GM23248 (cell line): ENCODE measurements at regions not wholly inside any gene's neighbourhood (a gene's known extent, or its start where the extent isn't known, plus 50 kb on each side); places are given as distances from the start of the nearest gene placed in this dataset.
"Not testable (repeated sequence)": the region's sequence is repeated elsewhere in the genome, so short reads cannot be mapped to it uniquely, and the experiment has no call there.

Source experiments
- DNase-seq: peaks from one replicate; pipeline ENCODE4 v3.0.0-alpha.2; 2015
- H2AFZ ChIP-seq: fragments of 200-600 bp; sonication (generic); 2 replicates; pipeline ENCODE4 v1.6.1; 2016; ENCODE audit warnings: antibody characterized with exemption
- H3F3A ChIP-seq: fragments of 200-600 bp; sonication (generic); 2 replicates; pipeline ENCODE4 v1.6.1; 2016; ENCODE audit warnings: mild to moderate bottlenecking, antibody characterized with exemption, mixed run types; ENCODE audit not compliant: insufficient read depth
- H3K27ac ChIP-seq: fragments of 200-600 bp; sonication (generic); 2 replicates; pipeline ENCODE4 v1.5.1; 2016; ENCODE audit warnings: mild to moderate bottlenecking
- H3K27me3 ChIP-seq: fragments of 200-600 bp; sonication (generic); replicated peaks from 2 replicates; pipeline ENCODE4 v1.6.1; 2016; ENCODE audit warnings: mild to moderate bottlenecking; ENCODE audit not compliant: insufficient read depth
- H3K36me3 ChIP-seq: fragments of 200-600 bp; sonication (generic); 2 replicates; pipeline ENCODE4 v1.6.1; 2016; ENCODE audit warnings: low read depth, mild to moderate bottlenecking
- H3K4me1 ChIP-seq: fragments of 200-600 bp; sonication (generic); 2 replicates; pipeline ENCODE4 v1.6.1; 2016; ENCODE audit warnings: mild to moderate bottlenecking; ENCODE audit not compliant: insufficient read depth
- H3K4me2 ChIP-seq: fragments of 200-600 bp; sonication (generic); one replicate; pipeline ENCODE4 v1.6.1; 2016; ENCODE audit warnings: mild to moderate bottlenecking; ENCODE audit not compliant: unreplicated experiment
- H3K4me3 ChIP-seq: fragments of 200-600 bp; sonication (generic); 2 replicates; pipeline ENCODE4 v1.5.1; 2016; ENCODE audit warnings: mild to moderate bottlenecking
- H3K79me2 ChIP-seq: fragments of 200-600 bp; sonication (generic); 2 replicates; pipeline ENCODE4 v1.6.1; 2016; ENCODE audit warnings: mild to moderate bottlenecking; ENCODE audit not compliant: insufficient read depth
- H3K9ac ChIP-seq: fragments of 200-600 bp; sonication (generic); 2 replicates; pipeline ENCODE4 v1.6.1; 2016; ENCODE audit warnings: mild to moderate bottlenecking
- H3K9me2 ChIP-seq: fragments of 200-600 bp; sonication (generic); 2 replicates; pipeline ENCODE4 v1.6.1; 2016; ENCODE audit warnings: mixed run types, mild to moderate bottlenecking, moderate library complexity; ENCODE audit not compliant: insufficient read depth
- H3K9me3 ChIP-seq: fragments of 200-600 bp; sonication (generic); one replicate; pipeline ENCODE4 v1.6.1; 2017; ENCODE audit warnings: low read depth
- H4K20me1 ChIP-seq: fragments of 200-600 bp; sonication (generic); 2 replicates; pipeline ENCODE4 v1.6.0; 2016; ENCODE audit not compliant: insufficient read depth
- EZH2 ChIP-seq: fragments of 200-600 bp; sonication (generic); IDR thresholded peaks from 2 replicates; pipeline ENCODE4 v1.6.1; 2018; ENCODE audit warnings: antibody characterized with exemption, mild to moderate bottlenecking; ENCODE audit not compliant: insufficient read depth, poor library complexity, severe bottlenecking
- EZH2phosphoT487 ChIP-seq: fragments of 200-600 bp; sonication (generic); IDR thresholded peaks from 2 replicates; pipeline ENCODE4 v1.6.1; 2018; ENCODE audit warnings: antibody characterized with exemption, moderate library complexity, mild to moderate bottlenecking, low read depth; ENCODE audit not compliant: insufficient read depth
- WGBS, 2 experiments: methylation state at CpG; one replicate each; pipeline ENCODE4 v1.1.6; 2015 to 2017; ENCODE audit warnings: low lambda C conversion rate in 2 of 2, low coverage in 1 of 2; ENCODE audit errors: missing lambda C conversion rate in 2 of 2; 5-methylcytosine and 5-hydroxymethylcytosine counted together
- in situ Hi-C: fragments of 300-500 bp; cut with MboI; formaldehyde crosslinking; loops from 2 replicates; pipeline ENCODE4 v1.15.0; 2020

DNA sequence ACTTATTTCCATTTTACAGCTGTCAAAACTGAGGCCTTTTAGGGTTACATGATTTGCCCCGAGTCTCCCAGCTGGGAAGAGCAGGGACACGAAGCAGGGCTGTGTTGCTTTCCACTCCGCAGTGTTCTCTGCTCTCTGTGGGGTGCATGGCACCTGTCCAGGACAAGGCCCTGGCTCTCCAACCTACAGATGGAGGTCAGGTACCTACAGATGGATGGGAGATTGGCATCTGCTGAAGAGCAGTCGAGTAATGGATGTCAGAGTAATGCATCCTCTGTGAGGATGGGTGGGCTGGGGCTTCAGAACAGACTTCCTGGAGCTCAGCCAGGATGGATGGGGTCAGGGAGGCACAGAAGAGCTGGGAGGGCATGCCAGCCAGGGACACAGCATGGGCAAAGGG lies 85.0 kb downstream of the EMX2 start:
- Histone ChIP-seq H3K36me3 (no peaks in the 10 kb centered on the region), H3K9me3 (no peaks in the 10 kb centered on the region), H3K27me3 (no peaks in the 10 kb centered on the region), H3K9me2 (no peaks in the 10 kb centered on the region), H3K4me2 (no peak overlapping the region), H3K4me3 (no peak overlapping the region), H4K20me1 (no peaks in the 10 kb centered on the region), H2AFZ (no peak overlapping the region), H3K79me2 (no peaks in the 10 kb centered on the region), H3K27ac (no peak overlapping the region), H3K4me1 (no peaks in the 10 kb centered on the region), H3F3A (no peaks in the 10 kb centered on the region), H3K9ac (no peak overlapping the region)
- in situ Hi-C loops, result no loop called here
- DNase-seq, result no peak
- no peak for TF ChIP-seq EZH2
- no peak for TF ChIP-seq EZH2phosphoT487
- WGBS, 2 experiments, result 89 to 90% methylated on average over 4 of the region's 4 CpGs

DNA sequence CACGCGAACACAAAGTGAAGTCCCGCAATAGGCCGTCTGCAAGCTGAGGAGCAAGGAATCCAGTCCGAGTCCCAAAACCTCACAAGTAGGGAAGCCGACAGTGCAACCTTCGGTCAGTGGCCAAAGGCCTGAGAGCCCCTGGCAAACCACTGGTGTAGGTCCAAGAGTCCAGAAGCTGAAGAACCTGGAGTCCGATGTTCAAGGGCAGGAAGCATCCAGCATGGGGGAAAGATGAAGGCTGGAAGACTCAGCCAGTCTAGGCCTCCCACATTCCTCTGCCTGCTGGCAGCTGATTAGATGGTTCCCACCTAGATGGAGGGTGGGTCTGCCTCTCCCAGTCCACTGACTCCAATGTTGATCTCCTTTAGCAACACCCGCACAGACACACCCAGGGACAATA lies 87.2 kb downstream of the EMX2 start:
- in situ Hi-C loops, H3K9me3 ChIP-seq, H3K4me1 ChIP-seq, H3K9me2 ChIP-seq, H3K27ac ChIP-seq, H3K79me2 ChIP-seq, H3F3A ChIP-seq, DNase-seq, H3K4me2 ChIP-seq, H3K9ac ChIP-seq, H3K27me3 ChIP-seq, H3K4me3 ChIP-seq, H2AFZ ChIP-seq, H3K36me3 ChIP-seq, H4K20me1 ChIP-seq: not testable (repeated sequence)
- WGBS, 2 experiments, result 95 to 97% methylated on average over 9 of the region's 9 CpGs

DNA sequence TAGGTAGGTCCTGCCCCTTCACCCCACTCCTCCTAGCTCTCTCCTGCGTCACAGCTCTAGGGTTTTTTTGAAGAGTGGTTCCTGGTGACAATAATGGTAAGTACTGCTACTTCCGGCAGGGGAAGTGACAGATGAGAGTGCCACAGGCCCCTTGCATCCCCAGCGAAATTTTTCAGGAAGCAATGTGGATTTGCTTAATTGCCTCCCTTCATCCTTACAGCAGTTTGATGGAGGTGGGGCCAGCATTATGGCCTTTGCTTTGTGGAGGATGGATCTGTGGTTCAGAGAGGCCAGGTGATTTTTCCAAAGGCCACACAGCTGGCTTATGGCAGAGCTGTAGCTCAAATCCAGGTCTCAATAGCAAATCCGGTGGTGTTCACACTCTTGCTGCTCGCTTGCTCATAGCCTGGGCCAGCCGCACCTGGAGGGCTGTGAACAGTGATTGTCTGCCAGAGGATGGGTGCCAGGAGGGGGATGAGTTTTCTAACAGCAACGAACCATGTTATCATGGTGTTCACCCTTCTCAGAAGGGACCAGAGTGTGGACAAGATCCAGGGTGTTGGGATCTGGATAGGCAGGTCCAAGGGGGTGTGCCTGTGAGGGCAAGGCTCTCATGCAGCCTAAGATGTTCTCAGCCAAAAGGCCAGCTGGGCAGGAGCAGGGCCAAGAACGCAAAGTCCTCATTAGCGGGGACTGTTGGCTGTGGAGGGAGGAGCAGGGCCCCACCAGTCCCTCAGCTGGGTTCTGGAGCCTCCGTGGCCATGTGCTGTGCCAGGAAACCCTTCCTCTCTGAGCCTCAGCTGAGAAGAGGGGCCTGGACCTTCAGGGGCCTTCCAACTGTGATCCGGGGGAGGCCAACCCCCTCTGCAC lies 89.0 kb downstream of the EMX2 start:
- no peak for DNase-seq
- in situ Hi-C loops, result no loop called here
- no peaks in the 10 kb centered on the region for H3K27me3 ChIP-seq

DNA sequence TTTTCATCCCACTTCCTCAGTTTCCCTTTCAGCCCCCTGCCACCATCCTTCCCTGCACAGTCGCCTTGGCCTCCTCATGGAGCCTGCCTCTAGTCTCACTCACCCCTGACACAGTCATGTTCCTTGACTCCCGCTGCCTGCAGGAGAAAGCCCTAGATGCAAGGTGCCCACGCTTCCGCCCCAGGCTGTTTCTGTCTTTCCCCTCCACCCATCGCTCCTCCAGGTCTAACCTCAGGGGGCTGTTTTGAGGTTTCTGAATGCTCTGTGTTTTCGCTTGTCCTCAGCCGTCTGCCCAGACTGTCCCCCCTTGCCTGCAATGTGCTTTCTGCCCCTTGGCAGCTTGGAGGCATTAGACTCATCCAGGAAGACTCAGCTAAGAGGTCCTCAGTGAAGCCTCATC lies 89.9 kb downstream of the EMX2 start:
- H4K20me1 ChIP-seq, result no peaks in the 10 kb centered on the region
- H3F3A ChIP-seq, result no peaks in the 10 kb centered on the region
- no peak overlapping the region for H3K4me2 ChIP-seq
- no peaks in the 10 kb centered on the region for H3K4me1 ChIP-seq
- no peak overlapping the region for H3K4me3 ChIP-seq
- no peaks in the 10 kb centered on the region for H3K9me2 ChIP-seq
- H3K79me2 ChIP-seq, result no peaks in the 10 kb centered on the region
- H3K9me3 ChIP-seq, result no peaks in the 10 kb centered on the region
- in situ Hi-C loops, result no loop called here
- no peaks in the 10 kb centered on the region for H3K27me3 ChIP-seq
- DNase-seq, result no peak
- H2AFZ ChIP-seq, result no peak overlapping the region
- no peak for TF ChIP-seq EZH2
- no peak for TF ChIP-seq EZH2phosphoT487
- no peaks in the 10 kb centered on the region for H3K36me3 ChIP-seq
- WGBS, 2 experiments, result 85 to 87% methylated on average over 7 of the region's 7 CpGs
- no peak overlapping the region for H3K27ac ChIP-seq
- H3K9ac ChIP-seq, result no peak overlapping the region

More for the DNA sequence above, 89.0 kb downstream of the EMX2 start:
- Histone ChIP-seq H3K4me2 (no peak overlapping the region), H3K4me3 (no peak overlapping the region), H3K9me2 (no peaks in the 10 kb centered on the region), H3F3A (no peaks in the 10 kb centered on the region), H3K4me1 (no peaks in the 10 kb centered on the region), H3K27ac (no peak overlapping the region), H2AFZ (no peak overlapping the region), H3K9me3 (no peaks in the 10 kb centered on the region), H4K20me1 (no peaks in the 10 kb centered on the region), H3K36me3 (no peaks in the 10 kb centered on the region), H3K9ac (no peak overlapping the region), H3K79me2 (no peaks in the 10 kb centered on the region)
- TF ChIP-seq EZH2phosphoT487 (no peak), EZH2 (no peak)
- 66 to 70% methylated on average over 11 of the region's 11 CpGs for WGBS, 2 experiments
